Right cardiac atrium (tissue), 5 donors: ENCODE measurements at regions not wholly inside any gene's neighbourhood (a gene's known extent, or its start where the extent isn't known, plus 50 kb on each side); places are given as distances from the start of the nearest gene placed in this dataset.

Source experiments
- ATAC-seq, 2 donors: fragments of 200-7000 bp; cut with Tn5 transposase; one replicate each; pipeline versions ENCODE4 v1.8.0 to v1.9.1; 2020; ENCODE audit warnings: moderate library complexity in 2 of 2, mild to moderate bottlenecking in 1 of 2
- DNase-seq, 3 donors: peaks; one replicate each; pipeline ENCODE4 v3.0.0-alpha.2; 2020
- H3K27ac ChIP-seq: one replicate; pipeline ENCODE4 v1.5.1; 2013; ENCODE audit warnings: mild to moderate bottlenecking, low read length, control low read depth, moderate library complexity
- H3K27me3 ChIP-seq: one replicate; pipeline ENCODE4 v1.6.1; 2013; ENCODE audit not compliant: control insufficient read depth, insufficient read depth
- H3K4me1 ChIP-seq: one replicate; pipeline ENCODE4 v1.6.1; 2013; ENCODE audit warnings: low read length; ENCODE audit not compliant: control insufficient read depth, insufficient read depth
- H3K4me3 ChIP-seq: one replicate; pipeline ENCODE4 v1.5.1; 2013; ENCODE audit warnings: low read length, control low read depth
- H3K9me3 ChIP-seq: one replicate; pipeline ENCODE4 v1.6.1; 2013; ENCODE audit warnings: low read length; ENCODE audit not compliant: control insufficient read depth
- WGBS: extraction: QIAGEN DNeasy Blood & Tissue Kit; methylation state at CpG from one replicate; pipeline ENCODE4 v1.1.7; 2013; 5-methylcytosine and 5-hydroxymethylcytosine counted together
- intact Hi-C, 4 donors: fragments of 100-400 bp; cut with DNase I; formaldehyde crosslinking; loops; one replicate each; pipeline versions ENCODE4 v1.11.0 to v1.14.0; 2022 to 2023
- donor health status: healthy with polysubstance abuse.
- donor health status: DM: no; HTN: yes; CAD: no.
- donor health status: DM: no; HTN: no; CAD: no.
- donor health status: DM: no; HTN: yes; CAD: no; lungs with severe emphysema.
- donor health status: DM: yes; HTN: yes; CAD: no.

GRCh38 chr9:108272349-108272899 is 583.4 kb downstream of the ACTL7B start:
- H3K4me1 ChIP-seq, result no peaks in the 10 kb centered on the region
- intact Hi-C loops, result loop anchor here in 3 of 4 donors (5.0 to 10.0 kb wide), 3 partner anchors 785 to 808 kb away; partner anchors contain the start of gene KLF4 (in 1 of the 3)
- no peak overlapping the region for H3K4me3 ChIP-seq
- ATAC-seq (peak; percentile 80 to 84), DNase-seq (peak; percentile 40 to 76 (median 71))
- 62% methylated on average over 7 of the region's 7 CpGs for WGBS
- H3K9me3 ChIP-seq, result no peaks in the 10 kb centered on the region
- H3K27ac ChIP-seq, result no peak overlapping the region
- H3K27me3 ChIP-seq, result no peaks in the 10 kb centered on the region

GRCh38 chr9:108271646-108272348 is 584.0 kb downstream of the ACTL7B start:
- WGBS, result 70% methylated on average over 5 of the region's 5 CpGs
- Histone ChIP-seq H3K9me3 (no peaks in the 10 kb centered on the region), H3K27ac (no peak overlapping the region), H3K27me3 (no peaks in the 10 kb centered on the region), H3K4me3 (no peak overlapping the region), H3K4me1 (no peaks in the 10 kb centered on the region)
- ATAC-seq, result peak; percentile 22 to 47
- DNase-seq, result no peak
- intact Hi-C loops, result loop anchor here in 3 of 4 donors (5.0 to 10.0 kb wide), 3 partner anchors 784 to 807 kb away; partner anchors contain the start of gene KLF4 (in 1 of the 3)

DNA sequence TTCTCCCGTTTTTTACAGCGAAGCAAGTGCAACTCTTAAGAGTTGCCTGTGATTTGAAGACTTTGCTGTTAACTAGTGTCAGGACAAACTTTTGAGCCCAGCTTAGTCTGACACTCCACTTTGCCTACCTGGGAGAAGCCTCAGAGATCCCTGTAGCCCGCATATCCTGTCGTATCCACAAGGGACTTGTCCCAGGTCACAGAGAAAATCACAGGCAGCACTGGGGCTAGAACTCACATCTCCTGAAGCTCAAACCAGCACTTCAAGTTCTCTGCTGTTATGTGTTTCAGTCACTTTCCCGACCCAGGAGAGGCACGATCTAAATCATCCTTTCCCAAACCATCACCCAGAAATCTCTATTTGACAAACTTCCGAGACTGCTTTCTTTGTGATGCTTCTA is 584.5 kb downstream of the ACTL7B start:
- Histone ChIP-seq H3K27ac (no peak overlapping the region), H3K9me3 (no peaks in the 10 kb centered on the region), H3K27me3 (no peaks in the 10 kb centered on the region), H3K4me3 (no peak overlapping the region), H3K4me1 (no peaks in the 10 kb centered on the region)
- intact Hi-C loops, result loop anchor here in 3 of 4 donors (5.0 to 10.0 kb wide), 3 partner anchors 784 to 806 kb away; partner anchors contain the start of gene KLF4 (in 1 of the 3)
- WGBS, result 93% methylated on average over 7 of the region's 7 CpGs
- DNase-seq (no peak), ATAC-seq (no peak)

DNA sequence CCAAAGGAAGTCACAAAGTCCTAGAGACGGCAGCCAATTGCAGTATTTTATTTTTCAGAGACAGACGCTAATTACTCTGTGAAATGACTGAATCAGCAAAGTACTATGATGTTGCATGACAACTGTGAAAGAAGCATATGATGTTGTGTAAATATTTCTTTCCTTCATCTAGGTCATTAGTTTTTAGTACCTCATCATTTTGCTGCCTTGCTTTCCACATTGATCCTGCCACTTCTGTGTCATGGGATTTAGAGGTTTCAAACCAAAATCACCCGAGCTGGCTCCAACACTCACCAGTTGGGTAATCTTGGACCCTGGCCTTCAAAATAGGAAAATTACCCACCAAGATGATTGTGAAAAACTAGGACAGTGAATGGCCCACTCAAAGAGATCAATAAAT is 585.2 kb downstream of the ACTL7B start:
- Histone ChIP-seq H3K4me1 (no peaks in the 10 kb centered on the region), H3K27ac (no peak overlapping the region), H3K9me3 (no peaks in the 10 kb centered on the region), H3K4me3 (no peak overlapping the region), H3K27me3 (no peaks in the 10 kb centered on the region)
- ATAC-seq, result no peak
- no peak for DNase-seq
- WGBS, result 93% methylated on average over 3 of the region's 3 CpGs
- intact Hi-C loops, result loop anchor here in 3 of 4 donors (5.0 to 10.0 kb wide), 3 partner anchors 783 to 806 kb away; partner anchors contain the start of gene KLF4 (in 1 of the 3)

DNA sequence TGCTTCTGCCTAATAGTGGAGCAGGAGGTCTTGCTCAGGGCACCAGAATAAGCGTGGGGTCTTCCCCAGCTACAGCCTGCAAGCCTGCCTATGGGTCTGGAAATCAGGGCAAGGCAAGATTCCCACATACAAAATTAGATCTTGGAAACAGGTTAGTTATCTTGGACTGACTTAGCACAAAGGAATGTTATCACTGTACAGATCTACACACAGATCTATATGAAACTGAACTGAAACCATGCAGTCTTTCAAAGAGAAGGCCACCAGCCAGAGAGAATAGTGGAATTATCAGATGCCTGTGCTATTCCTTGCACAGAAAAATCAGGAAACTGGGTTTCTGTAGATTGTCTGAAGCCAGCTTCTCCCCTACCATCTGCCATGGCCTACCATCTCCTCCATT is 585.7 kb downstream of the ACTL7B start:
- H3K4me1 ChIP-seq, result no peaks in the 10 kb centered on the region
- H3K27me3 ChIP-seq, result no peaks in the 10 kb centered on the region
- DNase-seq (no peak), ATAC-seq (no peak)
- no peak overlapping the region for H3K4me3 ChIP-seq
- 87% methylated on average over 1 of the region's 1 CpG for WGBS
- intact Hi-C loops, result loop anchor here in 3 of 4 donors (5.0 to 10.0 kb wide), 3 partner anchors 783 to 805 kb away; partner anchors contain the start of gene KLF4 (in 1 of the 3)
- no peak overlapping the region for H3K27ac ChIP-seq
- no peaks in the 10 kb centered on the region for H3K9me3 ChIP-seq

DNA sequence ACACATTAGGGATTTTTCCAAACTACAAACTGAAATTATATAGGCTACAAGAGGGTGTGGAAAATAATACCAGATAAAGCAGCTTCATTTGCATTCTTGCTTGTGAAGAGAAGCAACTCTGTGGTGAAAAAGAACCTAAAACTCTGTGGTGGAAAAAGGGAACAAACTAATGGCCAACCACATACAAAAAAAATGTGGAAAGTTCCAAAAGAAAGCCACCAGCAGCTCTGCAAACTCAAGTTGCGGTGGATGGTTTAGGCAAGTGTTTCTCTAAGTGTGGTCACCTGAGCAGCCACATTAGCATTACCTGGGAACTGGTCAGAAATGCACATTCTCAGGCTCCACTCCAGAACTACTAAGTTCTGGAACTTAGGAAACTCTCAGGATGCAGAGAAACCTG is 586.4 kb downstream of the ACTL7B start:
- Histone ChIP-seq H3K4me1 (no peaks in the 10 kb centered on the region), H3K4me3 (no peak overlapping the region), H3K27me3 (no peaks in the 10 kb centered on the region), H3K27ac (no peak overlapping the region), H3K9me3 (no peaks in the 10 kb centered on the region)
- DNase-seq (no peak), ATAC-seq (no peak)
- intact Hi-C loops, result no loop called here
- 91% methylated on average over 1 of the region's 1 CpG for WGBS

DNA sequence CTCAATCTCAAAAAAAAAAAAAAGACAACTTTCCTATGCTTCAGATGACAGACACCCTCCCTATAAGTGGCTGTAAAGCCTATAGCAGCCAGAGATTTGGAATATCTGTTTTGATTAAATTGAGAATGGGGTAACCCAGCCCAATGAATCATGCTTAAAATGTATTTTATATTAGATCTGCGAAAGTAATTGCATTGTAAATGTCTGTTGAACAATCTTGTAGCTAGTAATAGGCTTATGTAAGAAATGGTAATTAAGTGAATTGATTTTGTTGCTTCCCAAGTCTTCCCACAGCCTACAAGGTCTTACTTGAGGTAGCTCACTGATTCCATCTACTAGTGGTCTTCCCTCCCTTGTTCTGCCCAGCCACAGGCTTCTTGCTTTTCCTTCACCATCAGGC is 590.7 kb downstream of the ACTL7B start:
- ATAC-seq (no peak), DNase-seq (no peak)
- no peak overlapping the region for H3K4me3 ChIP-seq
- H3K27me3 ChIP-seq, result no peaks in the 10 kb centered on the region
- H3K4me1 ChIP-seq, result no peaks in the 10 kb centered on the region
- WGBS, result 97% methylated on average over 1 of the region's 1 CpG
- no peak overlapping the region for H3K27ac ChIP-seq
- H3K9me3 ChIP-seq, result no peaks in the 10 kb centered on the region
- intact Hi-C loops, result no loop called here

- 92% methylated on average over 4 of the region's 4 CpGs for WGBS
- H3K27me3 ChIP-seq, result no peaks in the 10 kb centered on the region
- no peak overlapping the region for H3K27ac ChIP-seq
- no peaks in the 10 kb centered on the region for H3K4me1 ChIP-seq
- H3K9me3 ChIP-seq, result no peaks in the 10 kb centered on the region
- ATAC-seq (no peak), DNase-seq (no peak)
- H3K4me3 ChIP-seq, result no peak overlapping the region
- intact Hi-C loops, result no loop called here
Measured at GRCh38 chr9:108264093-108264492, 591.7 kb downstream of the ACTL7B start.

DNA sequence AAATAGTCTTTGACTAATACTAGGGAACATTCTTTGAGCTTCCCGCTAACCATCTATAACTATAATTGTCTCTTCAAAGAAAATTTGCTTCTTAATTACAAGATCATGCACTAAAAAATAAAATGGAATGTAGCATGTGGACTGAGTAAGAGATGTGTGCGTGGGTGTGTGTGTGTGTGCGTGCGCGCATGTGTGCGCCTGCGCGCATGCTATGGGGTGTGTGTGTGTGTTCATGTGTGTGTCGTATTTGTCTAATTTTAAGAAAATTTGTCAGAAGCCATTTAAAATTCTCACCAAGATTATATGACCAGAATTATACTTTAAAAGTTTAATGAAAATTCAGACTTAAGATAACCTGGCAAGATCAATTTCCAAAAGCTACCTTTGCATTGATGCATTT is 593.0 kb downstream of the ACTL7B start:
- no peaks in the 10 kb centered on the region for H3K27me3 ChIP-seq
- WGBS, result 99% methylated on average over 9 of the region's 9 CpGs
- DNase-seq (no peak), ATAC-seq (no peak)
- no peaks in the 10 kb centered on the region for H3K4me1 ChIP-seq
- intact Hi-C loops, result no loop called here
- H3K4me3 ChIP-seq, result no peak overlapping the region
- no peaks in the 10 kb centered on the region for H3K9me3 ChIP-seq
- no peak overlapping the region for H3K27ac ChIP-seq

DNA sequence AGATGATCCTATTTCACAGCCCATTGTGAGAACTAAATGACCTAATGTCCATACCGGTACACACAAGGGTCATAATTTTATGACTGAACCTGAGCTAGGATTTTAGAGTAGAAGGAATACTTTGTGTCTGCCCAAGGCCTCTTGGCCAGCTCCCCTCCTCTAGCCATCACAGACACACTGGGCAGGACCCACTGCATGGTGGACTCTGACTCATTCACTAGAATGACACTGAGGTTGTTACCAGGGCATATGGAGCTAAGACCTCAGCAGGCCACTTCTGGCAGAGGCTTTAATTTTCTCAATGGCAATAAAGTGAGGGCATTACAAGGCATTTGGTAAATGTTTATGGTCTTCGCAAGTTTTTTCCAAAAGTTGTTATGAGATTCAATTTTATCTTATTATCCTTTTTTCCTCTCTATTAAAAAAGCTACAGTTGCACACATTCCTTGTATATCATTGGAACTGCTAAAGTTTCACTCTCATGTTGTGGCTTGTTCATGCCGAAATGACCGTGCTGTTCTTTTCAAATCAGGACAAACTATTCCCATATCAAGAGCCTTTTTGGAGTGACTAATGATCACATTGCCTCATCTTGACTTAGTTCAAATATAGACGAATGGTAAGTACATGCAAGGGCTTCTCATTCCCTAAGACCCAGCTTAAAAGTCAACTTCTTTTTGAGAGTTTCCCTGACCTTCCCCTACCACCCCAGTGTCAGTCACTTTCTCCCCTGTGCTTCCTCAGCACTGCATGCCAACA is 595.7 kb downstream of the ACTL7B start:
- no peak for DNase-seq
- ATAC-seq, result no peak
- Histone ChIP-seq H3K4me1 (no peaks in the 10 kb centered on the region), H3K4me3 (no peak overlapping the region), H3K27ac (no peak overlapping the region), H3K9me3 (no peaks in the 10 kb centered on the region), H3K27me3 (no peaks in the 10 kb centered on the region)
- WGBS, result 94% methylated on average over 5 of the region's 5 CpGs
- intact Hi-C loops, result no loop called here

GRCh38 chr9:108258640-108259039 is 597.1 kb downstream of the ACTL7B start:
- ATAC-seq (no peak), DNase-seq (no peak)
- Histone ChIP-seq H3K27me3 (no peaks in the 10 kb centered on the region), H3K9me3 (no peaks in the 10 kb centered on the region), H3K27ac (no peak overlapping the region), H3K4me3 (no peak overlapping the region), H3K4me1 (no peaks in the 10 kb centered on the region)
- intact Hi-C loops, result no loop called here
- 65% methylated on average over 2 of the region's 2 CpGs for WGBS
